Epidermal melanocyte (primary cell): ENCODE measurements at regions not wholly inside any gene's neighbourhood (a gene's known extent, or its start where the extent isn't known, plus 50 kb on each side); places are given as distances from the start of the nearest gene placed in this dataset.
"Not testable (repeated sequence)": the region's sequence is repeated elsewhere in the genome, so short reads cannot be mapped to it uniquely, and the experiment has no call there.

ENCODE experiments used
- DNase-seq: peaks from one replicate; pipeline ENCODE4 v3.0.0; 2011; ENCODE audit warnings: low spot score; ENCODE audit not compliant: insufficient read length

DNA sequence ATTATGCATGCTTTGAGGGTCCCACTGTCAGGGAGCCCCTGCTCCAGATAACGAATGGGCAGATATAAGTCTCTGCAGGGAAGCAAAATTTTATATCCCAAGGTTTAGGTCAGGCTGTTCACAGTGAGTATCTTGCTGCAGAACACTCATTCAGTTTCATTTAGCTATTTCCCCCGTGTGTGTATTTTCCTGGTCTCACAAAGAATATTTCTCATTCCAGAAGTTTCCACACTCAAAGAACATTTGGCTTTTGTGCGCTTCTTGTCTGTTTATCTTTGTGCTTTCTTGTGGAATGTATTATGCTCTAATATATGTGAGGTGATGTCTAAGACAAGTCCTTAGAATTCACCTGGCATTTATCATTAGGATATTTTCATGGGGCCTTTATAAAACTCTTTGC lies 140.4 kb upstream of the MMADHC start:
- no peak for DNase-seq

DNA sequence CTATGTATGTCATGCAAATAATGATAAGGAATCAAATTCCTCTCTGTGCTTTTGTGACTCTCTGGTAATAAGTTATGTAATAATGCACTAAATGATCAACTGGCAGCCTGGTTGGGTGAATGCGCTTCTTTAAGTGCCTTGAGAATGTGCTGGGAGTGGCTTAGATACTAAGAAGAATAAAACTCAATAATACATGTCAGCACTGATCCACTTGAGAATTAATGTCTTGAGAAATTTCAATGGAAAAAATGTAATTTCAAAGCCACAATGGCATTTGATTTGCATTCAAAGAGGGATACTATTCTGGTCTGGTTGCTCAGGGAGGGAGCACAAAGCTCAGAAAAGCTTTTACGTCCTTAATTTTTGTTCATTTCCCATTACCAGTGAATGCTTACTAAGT lies 137.7 kb upstream of the MMADHC start:
- no peak for DNase-seq

DNA sequence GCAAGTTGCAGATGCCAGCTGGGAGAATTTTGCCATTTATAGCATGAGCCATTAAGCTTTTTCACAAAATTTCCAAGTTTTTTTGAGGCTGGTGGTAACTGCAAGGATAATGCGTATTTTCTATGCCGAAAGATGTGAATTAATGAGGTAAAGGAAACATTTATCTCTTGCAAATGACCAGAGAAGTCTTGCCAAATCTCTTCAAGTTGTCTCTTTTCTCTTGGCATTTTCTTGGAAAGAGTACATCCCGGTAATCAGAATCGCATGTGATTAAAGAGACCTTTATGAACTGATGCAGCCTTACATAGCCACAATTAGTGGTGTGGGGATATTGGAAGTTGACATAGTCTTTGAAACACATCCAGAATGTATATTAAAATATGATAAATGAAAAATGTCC lies 136.5 kb upstream of the MMADHC start:
- no peak for DNase-seq

DNA sequence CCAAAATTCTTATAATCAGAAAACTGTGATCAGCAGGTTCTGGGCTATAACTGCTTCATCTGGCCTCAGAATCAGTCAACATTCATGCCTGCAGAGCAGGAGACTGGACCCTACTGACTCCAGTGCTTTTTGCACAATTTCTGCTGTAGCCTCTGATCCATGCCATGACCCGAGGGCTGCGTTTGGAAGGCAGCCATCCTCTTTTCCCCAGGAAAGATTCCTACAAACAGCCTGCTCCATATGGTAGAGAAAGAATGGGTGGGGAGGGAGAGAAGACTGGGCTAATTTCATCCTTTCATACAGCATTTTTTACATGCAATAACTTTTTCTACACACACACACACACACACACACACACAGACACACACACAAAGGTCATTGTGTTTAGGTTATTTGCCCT lies 133.0 kb upstream of the MMADHC start:
- DNase-seq = peak; percentile 29

DNA sequence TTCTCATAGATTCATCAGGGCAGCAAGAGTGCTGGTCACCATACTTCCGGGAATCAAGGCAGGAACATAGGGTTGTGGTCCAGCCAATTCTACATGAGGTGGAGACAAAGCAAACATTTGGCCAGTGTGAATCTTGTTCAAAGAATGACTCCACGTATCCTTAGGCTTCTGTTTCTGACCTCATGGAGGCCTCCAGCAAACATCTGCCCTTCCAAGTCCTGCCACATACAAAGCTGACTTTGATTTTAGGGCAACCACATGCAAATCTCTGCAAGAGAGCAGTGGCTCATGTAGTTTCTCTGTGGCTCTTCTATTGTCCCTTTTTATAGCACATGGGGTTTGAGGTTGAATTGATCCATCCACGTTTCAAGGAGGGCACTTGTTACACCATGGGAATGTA lies 132.1 kb upstream of the MMADHC start:
- no peak for DNase-seq

DNA sequence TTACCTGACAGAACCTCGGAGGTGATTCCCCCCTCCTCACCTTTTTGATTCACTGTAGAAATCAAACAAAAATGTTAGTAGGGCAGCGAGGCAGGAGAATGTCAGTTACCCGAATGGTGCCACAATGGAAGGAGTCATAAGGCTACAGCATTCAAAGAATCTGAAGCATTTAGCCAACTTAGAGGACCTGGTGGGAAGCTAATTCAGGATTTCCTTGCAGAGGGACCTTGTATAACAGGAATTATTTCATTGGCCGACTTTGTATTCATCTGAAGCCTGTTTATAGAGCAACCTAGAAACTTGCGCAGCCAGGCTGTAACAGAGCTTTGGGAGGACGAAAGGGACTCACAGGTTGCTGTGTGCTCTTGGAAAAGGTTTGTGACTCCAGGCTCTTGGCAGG lies 129.1 kb upstream of the MMADHC start:
- DNase-seq = no peak

DNA sequence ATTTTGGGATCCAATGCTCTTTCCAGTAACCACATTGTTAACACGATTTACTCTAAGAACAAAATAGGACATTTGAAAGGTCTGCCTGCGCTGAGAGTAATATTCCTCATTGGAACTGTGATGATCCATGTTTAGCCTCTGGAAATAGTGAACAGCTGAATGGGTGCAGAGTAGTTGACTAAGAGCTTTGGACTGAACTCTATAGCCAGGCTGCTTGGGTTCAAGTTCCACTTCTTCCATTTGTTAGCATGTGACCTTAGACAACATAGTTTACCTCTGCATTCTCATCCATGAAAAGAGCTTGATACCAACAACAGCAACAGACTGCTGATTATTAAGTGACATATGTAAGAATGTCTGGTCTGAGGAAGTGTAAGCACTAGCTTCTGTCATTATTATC lies 128.3 kb upstream of the MMADHC start:
- DNase-seq = no peak

DNA sequence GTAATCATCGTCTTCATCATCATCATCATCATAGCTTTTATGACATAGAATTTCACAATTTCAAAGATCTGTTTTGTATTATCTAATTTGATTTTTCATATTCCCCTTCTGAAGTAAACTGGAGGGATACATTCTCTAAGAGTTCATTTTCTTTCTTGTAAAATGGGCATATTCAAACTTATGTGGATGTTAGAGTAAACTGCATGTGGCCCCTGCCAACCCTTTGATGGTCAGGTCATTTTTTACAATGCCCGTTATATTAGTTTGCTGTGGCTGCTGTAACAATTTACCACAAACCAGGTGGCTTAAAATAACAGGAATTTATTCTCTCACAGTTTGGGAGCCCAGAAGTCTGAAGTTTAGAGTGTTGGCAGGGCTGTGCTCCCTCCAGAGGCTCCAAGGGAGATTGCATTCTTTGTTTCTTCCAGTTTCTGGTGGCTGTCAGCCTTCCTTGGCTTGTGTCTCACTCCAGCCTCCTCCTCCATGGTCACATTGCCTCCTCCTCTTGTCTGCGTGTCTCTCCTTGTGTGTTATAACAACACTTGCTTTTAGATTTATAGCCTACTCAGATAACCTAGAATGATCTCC lies 127.5 kb upstream of the MMADHC start:
- DNase-seq = no peak

DNA sequence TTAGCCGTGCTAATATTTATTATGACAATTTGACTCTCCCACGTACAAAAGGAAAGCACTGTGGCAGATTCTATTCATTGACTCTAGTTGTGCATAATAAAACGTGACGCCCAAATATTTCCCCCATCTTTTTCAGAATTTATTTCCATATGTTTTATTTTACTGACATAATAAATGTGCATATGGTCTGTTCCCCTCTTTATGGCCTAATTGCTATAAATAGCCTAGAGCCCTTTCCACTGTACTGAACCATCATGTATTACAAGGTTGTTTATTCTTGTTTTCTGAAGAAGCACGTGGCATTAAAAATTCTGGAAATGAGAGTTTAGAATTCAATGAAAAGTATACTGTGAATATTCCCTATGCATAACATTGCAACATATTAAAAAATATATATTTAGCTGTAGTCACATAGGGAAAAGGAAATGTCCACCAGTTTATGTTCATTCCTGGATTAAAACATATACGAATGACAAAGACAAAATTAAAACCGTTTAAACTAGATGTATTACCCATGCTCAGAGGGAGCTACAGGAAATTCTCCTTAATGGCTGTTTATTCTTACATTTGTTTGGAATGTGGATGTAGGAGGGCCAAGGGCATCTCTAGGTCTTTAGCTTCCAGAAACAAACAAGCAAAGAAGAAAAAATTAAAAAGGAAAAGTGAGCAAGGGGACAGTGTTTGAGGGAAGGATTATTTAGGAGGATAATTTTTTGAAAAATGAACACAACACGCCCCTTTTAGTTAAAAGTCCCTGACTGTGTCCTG lies 122.1 kb upstream of the MMADHC start:
- no peak for DNase-seq

DNA sequence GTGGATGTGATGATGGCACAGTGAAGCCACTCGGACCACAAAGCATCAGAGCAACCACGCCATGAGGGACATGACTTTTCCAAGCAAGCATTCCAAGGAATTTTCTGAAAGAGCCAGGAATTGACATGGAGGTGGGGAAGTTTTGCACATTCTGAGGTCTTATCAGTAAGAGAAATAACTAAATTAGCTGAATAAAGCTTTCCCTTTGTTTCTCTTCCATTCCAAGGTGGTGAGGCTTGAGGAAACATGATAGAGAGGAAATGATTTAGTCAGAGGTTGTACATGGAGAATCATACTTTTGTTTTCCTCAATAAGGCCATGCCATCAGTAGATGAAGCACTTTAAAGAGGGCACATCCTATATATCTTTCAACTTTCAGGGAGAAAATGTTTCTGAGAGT lies 115.7 kb upstream of the MMADHC start:
- no peak for DNase-seq

DNA sequence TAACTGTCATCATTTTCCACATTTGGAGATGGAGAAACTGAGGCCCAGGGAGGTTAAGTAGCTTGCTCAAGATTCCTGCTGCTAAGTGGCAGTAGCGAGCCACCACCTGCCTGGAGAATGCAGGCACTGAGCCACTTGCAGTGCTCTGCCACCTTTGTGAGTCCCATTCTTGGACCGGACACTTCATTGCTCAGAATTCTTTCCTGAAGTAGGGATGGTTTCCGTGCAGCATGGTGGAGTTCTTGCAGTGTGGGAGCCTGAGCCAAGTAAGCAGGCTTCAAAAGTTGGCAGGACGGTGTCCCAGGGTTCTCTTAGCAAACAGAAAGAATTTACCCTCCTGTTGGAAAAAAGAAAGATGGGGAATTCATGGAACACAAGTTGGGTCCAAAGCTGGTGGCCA lies 115.0 kb upstream of the MMADHC start:
- no peak for DNase-seq

DNA sequence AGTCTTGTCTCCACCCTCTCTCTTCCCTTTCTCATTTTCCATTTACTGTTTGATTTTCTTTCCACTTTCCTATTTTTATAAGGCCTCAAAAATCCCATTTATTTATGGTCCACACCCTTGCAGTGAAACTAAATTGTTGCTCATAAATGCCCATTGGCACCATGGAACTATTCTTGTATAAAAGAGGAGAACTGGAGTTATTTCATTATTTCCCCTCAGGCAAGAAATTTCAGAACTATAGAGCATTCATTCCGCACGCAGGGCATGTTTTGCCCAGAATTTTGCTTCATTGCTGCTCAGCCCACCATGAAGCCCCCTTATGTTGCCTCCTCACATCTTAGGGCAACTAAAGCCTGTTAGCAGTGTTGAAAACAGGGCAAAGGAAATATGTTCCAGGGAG lies 113.7 kb upstream of the MMADHC start:
- peak; percentile 30 for DNase-seq

DNA sequence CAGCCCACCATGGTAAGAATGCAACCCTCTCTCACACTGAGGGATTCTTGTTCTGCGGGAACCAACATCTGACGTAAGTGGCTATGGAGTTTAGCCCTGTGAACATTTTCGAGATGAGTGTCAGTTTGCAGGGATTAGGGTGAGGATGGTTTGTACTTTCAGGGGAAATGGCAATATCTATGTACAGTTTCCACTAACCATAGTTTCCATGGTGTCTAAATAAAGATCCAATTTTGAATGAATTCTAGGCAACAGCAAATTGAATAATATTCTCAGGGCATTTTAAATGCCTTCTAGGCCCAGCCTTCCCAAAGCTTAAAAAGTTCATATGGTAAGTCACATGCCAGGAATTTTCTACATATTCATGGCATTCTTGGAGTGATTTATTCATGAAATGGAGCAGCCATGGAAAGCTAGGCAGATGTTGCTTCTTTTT lies 105.4 kb upstream of the MMADHC start:
- no peak for DNase-seq

DNA sequence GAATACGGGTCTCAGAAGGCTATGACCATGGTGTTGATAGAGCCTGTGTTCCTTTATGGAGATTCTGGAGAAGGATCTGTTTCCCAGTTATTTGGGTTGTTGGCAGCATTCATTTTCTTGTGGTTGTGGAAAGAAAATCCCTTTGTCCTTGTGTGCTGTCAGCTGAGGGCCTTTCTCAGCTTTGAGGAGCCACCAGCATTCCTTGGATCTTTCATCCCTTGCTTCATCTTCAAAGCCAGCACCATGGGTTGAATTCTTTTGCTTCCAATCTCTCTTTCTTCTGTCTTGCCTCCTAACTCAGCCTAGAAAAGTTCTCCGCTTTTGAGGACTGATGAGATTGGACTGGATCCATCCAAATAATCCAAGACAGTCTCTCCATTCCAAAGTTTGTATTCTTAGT lies 103.2 kb upstream of the MMADHC start:
- DNase-seq = no peak

DNA sequence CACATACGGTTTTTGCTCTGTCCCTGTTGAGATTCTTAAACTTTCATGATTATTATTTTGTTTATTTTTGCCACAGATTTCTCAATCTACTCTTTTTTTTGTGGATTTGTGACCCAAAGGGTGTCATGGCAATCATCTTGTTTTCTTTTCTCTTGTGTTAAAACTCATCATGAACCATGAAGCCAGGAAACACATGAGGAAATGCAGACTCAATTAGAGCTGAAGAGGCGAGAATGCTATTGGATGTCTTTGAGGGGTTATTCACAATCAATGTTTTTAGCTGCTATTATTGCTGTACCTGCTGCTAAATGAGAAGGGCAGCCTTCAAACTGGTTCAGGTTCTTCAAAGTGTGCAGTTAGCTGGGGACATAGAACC lies 99.5 kb upstream of the MMADHC start:
- no peak for DNase-seq

DNA sequence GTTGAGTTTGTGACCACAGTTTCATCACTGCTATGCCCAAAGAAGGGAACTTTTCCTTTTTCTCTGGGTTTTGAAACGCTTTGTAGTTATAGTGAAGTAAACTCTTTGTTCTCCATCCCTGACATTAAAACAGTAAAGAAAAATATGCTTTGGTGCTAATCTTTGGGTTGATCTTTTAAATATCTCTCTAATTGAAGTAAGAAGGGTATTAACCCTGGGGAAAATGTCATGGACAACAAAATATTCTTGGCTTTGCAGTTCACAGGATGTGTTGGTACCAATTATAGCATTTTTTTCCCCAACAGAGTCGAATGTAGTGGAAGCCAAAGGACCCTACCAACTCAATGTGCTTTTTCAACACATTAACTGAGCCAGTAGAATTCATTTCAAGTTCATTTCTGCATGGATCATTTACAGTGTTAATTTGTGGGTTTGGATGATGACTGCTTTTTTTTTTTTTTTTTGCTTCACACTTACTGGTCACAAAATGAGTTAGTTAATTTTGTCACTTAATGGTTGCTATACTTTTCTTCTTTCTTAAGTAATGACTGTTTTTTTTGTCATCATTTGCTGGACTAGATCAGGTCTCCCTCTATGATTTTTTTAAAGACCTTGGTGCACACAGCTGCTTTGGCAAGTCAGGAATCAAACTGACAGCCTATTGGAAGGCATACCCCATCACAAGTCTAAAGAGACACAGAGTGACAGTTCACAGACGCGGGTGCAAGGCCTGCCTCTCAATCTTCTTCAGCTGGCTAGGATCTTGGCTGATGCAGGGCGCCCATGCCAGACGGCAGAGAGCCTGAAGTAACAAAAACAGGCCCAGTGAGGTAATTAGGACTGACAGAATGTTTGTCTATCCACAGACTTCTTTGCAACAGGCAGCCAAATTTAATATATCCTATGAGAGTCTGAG lies 98.8 kb upstream of the MMADHC start:
- DNase-seq = no peak

DNA sequence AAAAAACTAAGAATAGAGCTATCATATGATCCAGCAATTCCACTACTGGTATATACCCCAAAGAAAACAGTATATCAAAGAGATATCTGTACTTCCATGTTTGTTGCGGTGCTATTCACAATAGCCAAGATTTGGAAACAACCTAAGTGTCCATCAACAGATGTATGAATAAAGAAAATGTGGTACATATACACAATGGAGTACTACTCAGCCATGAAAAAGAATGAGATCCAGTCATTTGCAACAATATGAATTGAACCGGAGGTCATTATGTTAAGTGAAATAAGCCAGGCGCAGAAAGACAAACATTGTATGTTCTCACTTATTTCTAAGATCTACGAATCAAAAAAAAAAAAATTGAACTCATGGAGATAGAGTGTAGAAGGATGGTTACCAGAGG lies 97.8 kb upstream of the MMADHC start:
- DNase-seq = not testable (repeated sequence)

DNA sequence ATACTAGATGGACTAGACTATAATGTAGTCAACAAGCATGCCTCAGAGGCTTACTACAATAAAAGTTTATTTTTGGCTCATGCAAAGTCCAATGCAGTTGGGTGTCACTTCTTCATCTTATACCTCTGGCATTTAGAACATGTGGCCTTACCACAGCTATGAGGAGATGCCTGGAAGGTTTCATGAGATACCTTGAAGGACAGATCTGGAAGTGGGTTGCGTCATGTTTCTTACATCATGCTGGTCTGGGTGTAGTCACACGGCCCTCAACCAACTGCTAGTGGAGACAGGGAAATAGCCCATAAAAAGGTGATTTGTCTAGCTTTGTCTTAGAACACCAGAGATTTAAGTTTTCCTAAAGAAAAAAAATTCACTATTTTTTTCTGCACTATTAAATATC lies 91.7 kb upstream of the MMADHC start:
- DNase-seq = no peak

DNA sequence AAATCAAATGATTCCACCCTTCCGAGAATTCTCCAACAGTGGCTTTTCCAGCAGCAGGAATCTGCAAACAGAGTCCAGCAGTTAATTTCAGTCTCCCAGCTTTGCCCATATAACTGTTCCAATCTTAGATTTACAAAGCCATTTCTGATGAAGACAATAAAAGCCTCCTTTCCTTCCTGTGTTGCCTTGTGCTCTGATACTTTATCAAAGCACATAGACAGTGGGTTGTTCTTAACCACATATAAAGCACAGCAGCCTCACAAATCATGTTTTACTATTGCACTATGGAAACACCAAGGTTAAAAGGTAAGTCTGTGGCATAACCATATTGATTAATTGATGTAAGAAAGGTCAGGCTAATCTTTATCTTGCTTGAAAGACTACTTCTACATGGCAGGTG lies 89.8 kb upstream of the MMADHC start:
- DNase-seq = no peak

DNA sequence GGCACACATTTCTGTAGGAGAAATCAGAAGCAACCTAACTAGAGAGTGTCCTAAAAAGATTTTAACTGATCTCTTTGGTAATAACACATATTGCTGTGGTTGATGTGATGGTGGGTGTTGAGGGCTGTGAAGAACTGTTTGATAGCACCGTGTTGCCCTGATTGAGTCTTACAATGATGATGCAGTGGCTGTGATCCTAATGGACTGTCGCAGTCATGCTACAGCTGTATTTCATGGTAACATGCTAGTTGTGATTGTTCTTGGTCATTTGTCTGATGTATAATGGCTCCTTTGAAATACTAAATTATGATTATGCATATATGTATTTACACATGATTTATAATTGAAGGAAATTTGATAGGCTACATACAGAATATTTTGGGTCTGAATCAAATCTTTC lies 82.5 kb upstream of the MMADHC start:
- no peak for DNase-seq

DNA sequence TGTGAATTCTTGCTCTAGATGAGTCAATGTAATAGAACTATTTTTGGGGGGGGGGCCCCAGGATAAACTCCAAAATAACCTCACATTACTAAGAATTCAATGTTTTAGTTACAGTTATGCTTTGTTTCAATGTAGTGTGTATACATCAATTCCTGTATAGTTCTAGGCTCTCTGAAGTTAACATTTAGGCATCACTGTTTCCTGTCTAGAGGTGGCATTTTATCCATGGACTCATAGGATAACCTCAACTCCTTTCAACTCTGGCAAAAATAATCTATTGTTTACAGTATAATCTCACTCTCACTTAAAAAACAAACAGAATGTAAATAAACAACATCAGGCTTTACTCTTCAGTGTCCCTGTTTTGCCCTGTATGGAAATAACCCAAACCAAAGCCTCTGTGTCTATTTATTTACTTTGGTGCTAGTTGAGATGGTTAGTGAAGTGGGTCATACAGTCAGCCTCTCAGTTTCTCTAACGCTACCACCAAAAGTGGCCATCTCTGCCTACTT lies 79.3 kb upstream of the MMADHC start:
- no peak for DNase-seq

DNA sequence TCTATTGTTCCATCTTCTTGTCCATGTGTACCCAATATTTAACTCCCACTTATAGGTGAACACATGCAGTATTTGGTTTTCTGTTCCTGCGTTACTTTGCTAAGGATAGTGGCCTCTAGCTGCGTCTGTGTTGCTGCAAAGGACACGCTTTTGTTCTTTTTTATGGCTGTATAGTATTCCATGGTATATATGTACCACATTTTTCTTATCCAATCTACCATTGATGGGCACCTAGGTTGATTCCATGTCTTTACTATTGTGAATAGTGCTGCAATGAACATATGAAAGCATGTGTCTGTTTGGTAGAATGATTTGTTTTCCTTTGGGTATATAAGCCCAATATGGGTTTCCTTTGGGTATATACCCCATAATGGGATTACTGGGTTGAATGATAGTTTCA lies 77.3 kb upstream of the MMADHC start:
- no peak for DNase-seq
